H9 (cell line): ENCODE measurements at regions not wholly inside any gene's neighbourhood (a gene's known extent, or its start where the extent isn't known, plus 50 kb on each side); places are given as distances from the start of the nearest gene placed in this dataset.

ENCODE experiments used
- DNase-seq: peaks from one replicate; pipeline ENCODE4 v3.0.0-alpha.2; 2017
- H2AFZ ChIP-seq: one replicate; pipeline ENCODE4 v1.6.1; 2013; ENCODE audit warnings: mild to moderate bottlenecking, low read length, control low read depth, moderate library complexity
- H2AK5ac ChIP-seq: 2 replicates; pipeline ENCODE4 v1.6.1; 2013; ENCODE audit warnings: low read length, control low read depth, mixed read lengths; ENCODE audit not compliant: insufficient read length
- H2BK120ac ChIP-seq: one replicate; pipeline ENCODE4 v1.6.1; 2013; ENCODE audit warnings: low read depth, mild to moderate bottlenecking, low read length, control low read depth, inconsistent platforms; ENCODE audit not compliant: poor library complexity, severe bottlenecking
- H2BK12ac ChIP-seq: 2 replicates; pipeline ENCODE4 v1.6.1; 2013; ENCODE audit warnings: low read length, control low read depth, mixed read lengths, low read depth; ENCODE audit not compliant: insufficient read length
- H2BK15ac ChIP-seq: 2 replicates; pipeline ENCODE4 v1.6.1; 2013; ENCODE audit warnings: low read depth, low read length, control low read depth
- H2BK20ac ChIP-seq: one replicate; pipeline ENCODE4 v1.6.1; 2013; ENCODE audit warnings: low read depth, mild to moderate bottlenecking, low read length, control low read depth, inconsistent platforms; ENCODE audit not compliant: poor library complexity, severe bottlenecking
- H2BK5ac ChIP-seq: 2 replicates; pipeline ENCODE4 v1.6.1; 2013; ENCODE audit warnings: low read length, control low read depth, mixed read lengths; ENCODE audit not compliant: insufficient read length
- H3K14ac ChIP-seq: 2 replicates; pipeline ENCODE4 v1.6.1; 2013; ENCODE audit warnings: low read length, control low read depth; ENCODE audit not compliant: insufficient read depth
- H3K18ac ChIP-seq: 2 replicates; pipeline ENCODE4 v1.6.1; 2013; ENCODE audit warnings: low read depth, mild to moderate bottlenecking, mixed read lengths, low read length, control low read depth; ENCODE audit not compliant: insufficient read length
- H3K23ac ChIP-seq: 2 replicates; pipeline ENCODE4 v1.6.1; 2013; ENCODE audit warnings: low read length, control low read depth, mixed read lengths, low read depth; ENCODE audit not compliant: insufficient read length
- H3K23me2 ChIP-seq: 2 replicates; pipeline ENCODE4 v1.6.1; 2013; ENCODE audit warnings: low read depth, mild to moderate bottlenecking, mixed read lengths, low read length, control low read depth; ENCODE audit not compliant: insufficient read length, poor library complexity, severe bottlenecking
- H3K27ac ChIP-seq: 2 replicates; pipeline ENCODE4 v1.5.1; 2013; ENCODE audit warnings: low read length, control low read depth, mixed read lengths, low read depth; ENCODE audit not compliant: insufficient read length
- H3K27me3 ChIP-seq: 2 replicates; pipeline ENCODE4 v1.6.1; 2013; ENCODE audit warnings: low read length, control low read depth, inconsistent platforms; ENCODE audit not compliant: insufficient read depth
- H3K4ac ChIP-seq: 2 replicates; pipeline ENCODE4 v1.6.1; 2013; ENCODE audit warnings: low read depth, mild to moderate bottlenecking, control low read depth, inconsistent platforms, low read length, moderate library complexity
- H3K4me1 ChIP-seq: 2 replicates; pipeline ENCODE4 v1.6.1; 2013; ENCODE audit warnings: low read length, control low read depth, inconsistent platforms; ENCODE audit not compliant: insufficient read depth
- H3K4me2 ChIP-seq: 2 replicates; pipeline ENCODE4 v1.6.1; 2013; ENCODE audit warnings: low read length, control low read depth, mixed read lengths; ENCODE audit not compliant: insufficient read length, insufficient read depth
- H3K56ac ChIP-seq: 2 replicates; pipeline ENCODE4 v1.6.1; 2013; ENCODE audit warnings: low read depth, mild to moderate bottlenecking, mixed read lengths, low read length, control low read depth; ENCODE audit not compliant: insufficient read length
- H3K79me1 ChIP-seq: 2 replicates; pipeline ENCODE4 v1.6.1; 2013; ENCODE audit warnings: low read depth, mild to moderate bottlenecking, moderate library complexity, low read length, control low read depth, inconsistent platforms; ENCODE audit not compliant: insufficient read depth, poor library complexity, severe bottlenecking
- H3K79me2 ChIP-seq: 2 replicates; pipeline ENCODE4 v1.6.1; 2013; ENCODE audit warnings: low read length, control low read depth, inconsistent platforms; ENCODE audit not compliant: insufficient read depth
- H3K9ac ChIP-seq: 2 replicates; pipeline ENCODE4 v1.6.1; 2013; ENCODE audit warnings: low read length, control low read depth, mixed read lengths; ENCODE audit not compliant: insufficient read length; ENCODE audit errors: extremely low read depth
- H3K9me3 ChIP-seq: one replicate; pipeline ENCODE4 v1.6.1; 2013; ENCODE audit warnings: low read depth, low read length, inconsistent platforms; ENCODE audit not compliant: control insufficient read depth
- H3T11ph ChIP-seq: one replicate; pipeline ENCODE4 v1.6.1; 2013; ENCODE audit warnings: mild to moderate bottlenecking, low read length, control low read depth, inconsistent platforms
- H4K20me1 ChIP-seq: one replicate; pipeline ENCODE4 v1.6.1; 2013; ENCODE audit not compliant: control insufficient read depth, insufficient read length, insufficient read depth
- H4K5ac ChIP-seq: 2 replicates; pipeline ENCODE4 v1.6.1; 2013; ENCODE audit warnings: low read depth, mild to moderate bottlenecking, mixed read lengths, low read length, control low read depth; ENCODE audit not compliant: insufficient read length
- H4K8ac ChIP-seq: replicated peaks from 2 replicates; pipeline ENCODE4 v1.6.1; 2013; ENCODE audit warnings: low read length, control low read depth, mixed read lengths, low read depth; ENCODE audit not compliant: insufficient read length
- H4K91ac ChIP-seq: 2 replicates; pipeline ENCODE4 v1.6.1; 2013; ENCODE audit warnings: low read depth, mild to moderate bottlenecking, moderate library complexity, mixed read lengths, low read length, control low read depth; ENCODE audit not compliant: insufficient read length
- H3K27ac Mint-ChIP-seq, 3 experiments: 2 replicates in 2 of 3; 3 replicates in 1 of 3; pipeline ENCODE4 v1.8.0; 2020 to 2021; ENCODE audit warnings: mixed read lengths in 3 of 3, mild to moderate bottlenecking in 1 of 3, moderate library complexity in 1 of 3
- H3K27me3 Mint-ChIP-seq: 2 replicates; pipeline ENCODE4 v1.8.0; 2021; ENCODE audit warnings: low read depth, mild to moderate bottlenecking, moderate library complexity, mixed read lengths
- H3K36me3 Mint-ChIP-seq, 3 experiments: 2 replicates in 2 of 3; 3 replicates in 1 of 3; pipeline ENCODE4 v1.8.0; 2020 to 2021; ENCODE audit warnings: low read depth in 3 of 3, mixed read lengths in 3 of 3; ENCODE audit not compliant: insufficient read depth in 1 of 3
- H3K4me1 Mint-ChIP-seq, 2 experiments: 2 replicates each; pipeline ENCODE4 v1.8.0; 2020; ENCODE audit warnings: mixed read lengths in 2 of 2
- H3K4me3 Mint-ChIP-seq, 2 experiments: 2 replicates in 1 of 2; 3 replicates in 1 of 2; pipeline ENCODE4 v1.8.0; 2020 to 2021; ENCODE audit warnings: mild to moderate bottlenecking in 2 of 2, mixed read lengths in 2 of 2, moderate library complexity in 1 of 2
- H3K9me3 Mint-ChIP-seq, 2 experiments: 2 replicates in 1 of 2; 3 replicates in 1 of 2; pipeline ENCODE4 v1.8.0; 2020; ENCODE audit warnings: mild to moderate bottlenecking in 2 of 2, mixed read lengths in 2 of 2, moderate library complexity in 1 of 2
- WGBS: extraction: QIAGEN DNeasy Blood & Tissue Kit; methylation state at CpG from one replicate; pipeline ENCODE4 v1.1.7; 2013; ENCODE audit warnings: missing lambda C conversion rate, low lambda C conversion rate, mixed read lengths; ENCODE audit not compliant: insufficient read length; ENCODE audit errors: extremely low coverage; 5-methylcytosine and 5-hydroxymethylcytosine counted together
- TF ChIP-seq, protein P1 (sequence below): fragments of 200-600 bp; sonication (generic); conservative IDR thresholded peaks from 3 replicates; pipeline ENCODE4 v1.8.0; 2021; ENCODE audit warnings: antibody characterized with exemption, mild to moderate bottlenecking

DNA sequence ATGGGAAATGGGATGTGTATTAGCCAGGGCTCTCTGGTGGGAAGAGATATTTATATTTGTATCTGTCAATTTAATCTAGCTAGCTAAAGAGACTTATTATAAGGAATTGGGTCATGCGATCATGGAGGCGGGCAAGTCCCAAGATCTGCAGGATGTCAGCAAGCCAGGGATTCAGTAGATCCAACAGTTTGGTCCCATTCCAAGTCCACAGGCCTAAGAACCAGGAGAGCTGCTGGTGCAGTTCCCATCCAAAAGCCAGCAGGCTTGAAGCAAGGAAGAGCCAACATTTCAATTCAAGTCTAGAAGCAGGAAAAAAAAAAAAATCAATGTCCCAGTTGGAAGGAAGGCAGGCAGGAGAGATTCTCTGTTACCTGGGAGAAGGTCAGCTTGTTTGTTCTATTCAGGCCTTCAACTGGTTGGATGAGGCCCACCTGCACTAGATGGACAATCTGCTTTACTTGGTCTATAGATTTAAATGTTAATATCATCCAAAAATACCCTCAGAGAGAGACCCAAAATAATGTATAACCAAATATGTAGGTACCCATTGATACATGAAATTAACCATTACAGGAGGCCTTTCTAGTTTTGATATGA lies 60.7 kb upstream of the BCAT1 start:
- no peak overlapping the region for H3K27ac ChIP-seq
- no peak for DNase-seq
- H3K4me3 Mint-ChIP-seq, result no peak overlapping the region
- H3K9me3 ChIP-seq, result no peaks in the 10 kb centered on the region
- no peaks in the 10 kb centered on the region for H4K20me1 ChIP-seq
- no peak overlapping the region for H3K18ac ChIP-seq
- no peak overlapping the region for H3K14ac ChIP-seq
- no peak overlapping the region for H2BK15ac ChIP-seq
- no peaks in the 10 kb centered on the region for H3K9me3 Mint-ChIP-seq
- H3K4me2 ChIP-seq, result no peak overlapping the region
- H2BK20ac ChIP-seq, result no peak overlapping the region
- no peak overlapping the region for H2BK12ac ChIP-seq
- H2AK5ac ChIP-seq, result no peak overlapping the region
- H3K36me3 Mint-ChIP-seq, result no peaks in the 10 kb centered on the region
- no peaks in the 10 kb centered on the region for H3K79me1 ChIP-seq
- H3K23me2 ChIP-seq, result no peaks in the 10 kb centered on the region
- no peaks in the 10 kb centered on the region for H3K27me3 Mint-ChIP-seq
- no peak overlapping the region for H2BK120ac ChIP-seq
- no peaks in the 10 kb centered on the region for H3K79me2 ChIP-seq
- no peak overlapping the region for H3K23ac ChIP-seq
- no peak overlapping the region for H3K56ac ChIP-seq
- H3T11ph ChIP-seq, result no peak overlapping the region
- no peak overlapping the region for H2BK5ac ChIP-seq
- WGBS, result no CpG with 5 or more reads among the region's 2 CpGs
- TF ChIP-seq, protein P1, sequence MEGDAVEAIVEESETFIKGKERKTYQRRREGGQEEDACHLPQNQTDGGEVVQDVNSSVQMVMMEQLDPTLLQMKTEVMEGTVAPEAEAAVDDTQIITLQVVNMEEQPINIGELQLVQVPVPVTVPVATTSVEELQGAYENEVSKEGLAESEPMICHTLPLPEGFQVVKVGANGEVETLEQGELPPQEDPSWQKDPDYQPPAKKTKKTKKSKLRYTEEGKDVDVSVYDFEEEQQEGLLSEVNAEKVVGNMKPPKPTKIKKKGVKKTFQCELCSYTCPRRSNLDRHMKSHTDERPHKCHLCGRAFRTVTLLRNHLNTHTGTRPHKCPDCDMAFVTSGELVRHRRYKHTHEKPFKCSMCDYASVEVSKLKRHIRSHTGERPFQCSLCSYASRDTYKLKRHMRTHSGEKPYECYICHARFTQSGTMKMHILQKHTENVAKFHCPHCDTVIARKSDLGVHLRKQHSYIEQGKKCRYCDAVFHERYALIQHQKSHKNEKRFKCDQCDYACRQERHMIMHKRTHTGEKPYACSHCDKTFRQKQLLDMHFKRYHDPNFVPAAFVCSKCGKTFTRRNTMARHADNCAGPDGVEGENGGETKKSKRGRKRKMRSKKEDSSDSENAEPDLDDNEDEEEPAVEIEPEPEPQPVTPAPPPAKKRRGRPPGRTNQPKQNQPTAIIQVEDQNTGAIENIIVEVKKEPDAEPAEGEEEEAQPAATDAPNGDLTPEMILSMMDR, result no peak
- no peak overlapping the region for H3K27ac Mint-ChIP-seq
- H4K91ac ChIP-seq, result no peak overlapping the region
- H4K8ac ChIP-seq, result no peak overlapping the region
- H3K4ac ChIP-seq, result no peak overlapping the region
- no peaks in the 10 kb centered on the region for H3K27me3 ChIP-seq
- no peaks in the 10 kb centered on the region for H3K4me1 ChIP-seq
- no peak overlapping the region for H4K5ac ChIP-seq
- peaks cover 3 to 6% of the 10 kb centered on the region in 2 experiments for H3K4me1 Mint-ChIP-seq
- H3K9ac ChIP-seq, result no peak overlapping the region
- no peak overlapping the region for H2AFZ ChIP-seq
